Small intestine (tissue), 7 donors: ENCODE measurements at regions not wholly inside any gene's neighbourhood (a gene's known extent, or its start where the extent isn't known, plus 50 kb on each side); places are given as distances from the start of the nearest gene placed in this dataset.

Experiments
- DNase-seq, 2 donors: peaks; one replicate each; pipeline versions ENCODE4 v3.0.0 to v3.0.0-alpha.2; 2013
- FAIRE-seq: peaks from 2 replicates; lab custom pipeline; 2012; peaks lifted over from hg19 to GRCh38; lab: Jason Lieb, UNC
- H3K27ac ChIP-seq, 3 donors: one replicate each; pipeline ENCODE4 v1.5.1; 2013; ENCODE audit warnings: low read length in 2 of 3, mild to moderate bottlenecking in 2 of 3, control low read depth in 1 of 3, inconsistent platforms in 1 of 3, low read depth in 1 of 3, moderate library complexity in 1 of 3
- H3K27me3 ChIP-seq, 3 donors: one replicate each; pipeline ENCODE4 v1.6.1; 2013; ENCODE audit warnings: low read length in 3 of 3, inconsistent platforms in 1 of 3; ENCODE audit not compliant: control insufficient read depth in 3 of 3, insufficient read depth in 3 of 3
- H3K36me3 ChIP-seq, 3 donors: one replicate each; pipeline ENCODE4 v1.6.1; 2013; ENCODE audit warnings: low read length in 3 of 3, inconsistent platforms in 1 of 3, low read depth in 1 of 3, mild to moderate bottlenecking in 1 of 3, moderate library complexity in 1 of 3; ENCODE audit not compliant: control insufficient read depth in 3 of 3, insufficient read depth in 2 of 3
- H3K4me1 ChIP-seq, 3 donors: one replicate each; pipeline ENCODE4 v1.6.1; 2013; ENCODE audit warnings: low read length in 2 of 3, inconsistent platforms in 1 of 3, low read depth in 1 of 3, mild to moderate bottlenecking in 1 of 3, moderate library complexity in 1 of 3; ENCODE audit not compliant: control insufficient read depth in 3 of 3, insufficient read depth in 2 of 3
- H3K4me3 ChIP-seq, 3 donors: one replicate each; pipeline ENCODE4 v1.5.1; 2013; ENCODE audit warnings: low read length in 3 of 3, control low read depth in 1 of 3, inconsistent platforms in 1 of 3, low read depth in 1 of 3, mild to moderate bottlenecking in 1 of 3, moderate library complexity in 1 of 3
- H3K9me3 ChIP-seq, 2 donors: one replicate each; pipeline ENCODE4 v1.6.1; 2013; ENCODE audit warnings: low read depth in 1 of 2, low read length in 1 of 2; ENCODE audit not compliant: control insufficient read depth in 2 of 2, insufficient read depth in 1 of 2
- WGBS, 3 donors: extraction: QIAGEN DNeasy Blood & Tissue Kit; methylation state at CpG; one replicate each; pipeline ENCODE4 v1.1.7; 2013; 5-methylcytosine and 5-hydroxymethylcytosine counted together
- donor health status: healthy with polysubstance abuse.
- donor health status: control.
- donor health status: control.
- donor health status: Bipolar disorder and iron deficiency.
- donor health status: healthy.

- Histone ChIP-seq H3K27me3 (no peaks in the 10 kb centered on the region), H3K27ac (peak overlapping the region in 2 of 3 donors; percentile 30 to 75), H3K4me1 (no peaks in the 10 kb centered on the region), H3K36me3 (no peaks in the 10 kb centered on the region), H3K9me3 (no peaks in the 10 kb centered on the region), H3K4me3 (no peak overlapping the region)
- no peak for FAIRE-seq
- no peak for DNase-seq
- WGBS, 3 donors: 75 to 87% (median 77%) methylated on average over 4 of the region's 4 CpGs
Measured at GRCh38 chr1:184867866-184868689, 106.2 kb downstream of the NIBAN1 start.

GRCh38 chr1:184866991-184867788 lies 107.1 kb downstream of the NIBAN1 start:
- H3K4me1 ChIP-seq: no peaks in the 10 kb centered on the region
- H3K4me3 ChIP-seq: no peak overlapping the region
- no peaks in the 10 kb centered on the region for H3K9me3 ChIP-seq
- FAIRE-seq (no peak), DNase-seq (peak in 1 of 2 donors; percentile 58)
- peak overlapping the region in 2 of 3 donors; percentile 30 to 75 for H3K27ac ChIP-seq
- no peaks in the 10 kb centered on the region for H3K27me3 ChIP-seq
- 59 to 80% (median 66%) methylated on average over 6 of the region's 6 CpGs for WGBS, 3 donors
- no peaks in the 10 kb centered on the region for H3K36me3 ChIP-seq

DNA sequence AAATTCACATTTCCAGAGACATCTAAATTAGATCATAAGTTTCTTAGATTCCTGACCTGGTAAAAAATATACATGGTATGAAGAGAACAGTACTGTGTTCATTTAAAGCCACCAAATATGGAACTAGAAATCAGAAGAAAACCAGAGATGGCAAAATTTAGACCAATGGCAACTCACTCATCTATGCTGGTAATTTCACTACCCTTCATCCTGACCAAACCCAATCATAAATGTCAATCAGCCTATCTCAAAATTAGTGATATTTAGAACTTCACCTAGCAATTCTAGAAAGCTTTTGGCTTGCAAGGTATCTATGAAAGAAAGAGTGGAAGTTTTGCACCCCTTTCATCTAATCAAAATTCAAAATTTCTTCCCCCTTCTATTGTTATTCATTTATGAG lies 107.7 kb downstream of the NIBAN1 start:
- H3K36me3 ChIP-seq: no peaks in the 10 kb centered on the region
- no peaks in the 10 kb centered on the region for H3K4me1 ChIP-seq

DNA sequence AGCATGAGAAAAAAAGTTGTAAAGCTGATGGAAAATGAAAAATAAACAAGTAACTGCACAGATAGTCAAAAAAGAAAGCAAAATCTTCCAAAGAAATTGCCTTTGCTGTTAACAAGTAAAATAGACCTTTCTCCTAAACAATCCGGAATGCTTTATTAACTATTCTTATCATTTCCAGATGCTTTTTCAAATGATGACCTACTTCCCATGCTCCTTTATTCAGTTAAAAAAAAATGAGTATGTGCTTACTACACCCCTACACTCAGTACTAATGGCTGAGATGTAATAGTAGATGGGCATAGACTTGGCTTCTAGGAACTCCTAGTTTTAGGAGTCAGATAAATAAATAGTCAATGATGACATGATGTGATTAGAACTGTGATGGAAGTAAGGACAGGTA lies 108.5 kb downstream of the NIBAN1 start:
- no peak overlapping the region for H3K27ac ChIP-seq
- H3K36me3 ChIP-seq: no peaks in the 10 kb centered on the region
- H3K4me1 ChIP-seq: no peaks in the 10 kb centered on the region
- FAIRE-seq: no peak
- no peak for DNase-seq
- H3K27me3 ChIP-seq: no peaks in the 10 kb centered on the region
- H3K9me3 ChIP-seq: no peaks in the 10 kb centered on the region
- no peak overlapping the region for H3K4me3 ChIP-seq
- WGBS, 3 donors: 82 to 100% (median 89%) methylated on average over 1 of the region's 1 CpG

More for the DNA sequence above, 107.7 kb downstream of the NIBAN1 start:
- Histone ChIP-seq H3K4me3 (no peak overlapping the region), H3K9me3 (no peaks in the 10 kb centered on the region), H3K27ac (peak overlapping the region in 1 of 3 donors; percentile 4), H3K27me3 (no peaks in the 10 kb centered on the region)
- no peak for FAIRE-seq
- no peak for DNase-seq

DNA sequence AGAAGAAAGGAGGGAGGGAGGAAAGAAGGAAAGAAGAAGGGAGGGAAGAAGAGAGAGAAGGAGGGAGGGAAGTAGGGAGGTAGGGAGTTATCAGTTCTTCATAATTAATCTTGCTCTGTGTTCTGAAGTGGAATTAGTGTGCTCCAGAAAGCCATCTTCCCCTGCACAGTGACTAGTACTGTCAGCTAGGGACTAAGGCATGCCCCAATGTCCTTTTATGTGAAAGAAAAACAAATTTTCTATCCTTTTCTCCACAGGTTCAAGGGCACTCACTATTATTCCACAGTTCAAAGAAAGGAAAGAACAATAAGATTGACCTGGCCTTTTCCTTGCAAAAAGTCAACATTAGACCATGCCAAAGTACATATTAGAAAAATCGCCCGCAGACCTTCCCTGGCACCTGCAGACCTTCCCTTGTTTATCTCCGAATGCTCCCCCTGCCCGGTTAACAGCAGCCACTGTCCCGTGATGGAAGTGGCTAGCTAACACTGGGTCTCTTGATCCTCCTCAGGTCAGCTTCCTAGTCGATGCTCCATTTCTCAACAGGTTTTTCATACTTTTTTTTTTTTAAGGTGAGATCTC lies 107.2 kb upstream of the EDEM3 start:
- Histone ChIP-seq H3K27me3 (no peaks in the 10 kb centered on the region), H3K4me1 (no peaks in the 10 kb centered on the region), H3K9me3 (no peaks in the 10 kb centered on the region), H3K36me3 (no peaks in the 10 kb centered on the region), H3K4me3 (no peak overlapping the region), H3K27ac (no peak overlapping the region)
- DNase-seq (no peak), FAIRE-seq (no peak)
- 38 to 66% (median 40%) methylated on average over 6 of the region's 6 CpGs for WGBS, 3 donors

- 58 to 79% (median 61%) methylated on average over 2 of the region's 2 CpGs for WGBS, 3 donors
- Histone ChIP-seq H3K9me3 (no peaks in the 10 kb centered on the region), H3K36me3 (no peaks in the 10 kb centered on the region), H3K4me3 (no peak overlapping the region), H3K4me1 (no peaks in the 10 kb centered on the region), H3K27me3 (no peaks in the 10 kb centered on the region), H3K27ac (no peak overlapping the region)
- FAIRE-seq (no peak), DNase-seq (no peak)
Measured at GRCh38 chr1:184860985-184861754, 106.5 kb upstream of the EDEM3 start.

DNA sequence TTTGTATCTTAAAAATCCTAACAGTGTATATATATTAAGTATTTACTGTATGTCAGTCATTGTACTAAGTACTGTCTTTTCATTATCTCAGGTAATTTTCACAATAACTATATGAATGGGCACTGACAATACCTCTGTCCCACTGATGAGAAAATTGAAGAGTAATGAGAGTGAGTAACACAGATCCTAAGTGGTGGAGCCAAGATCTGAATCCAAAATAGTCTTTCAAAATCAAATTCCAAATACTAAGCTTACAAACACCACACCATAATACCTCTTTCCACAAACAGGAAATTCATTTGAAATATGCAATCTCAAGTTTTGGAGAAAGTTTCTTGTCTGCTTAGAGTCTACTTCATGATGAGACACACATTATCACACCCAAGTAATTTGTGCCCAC lies 105.9 kb upstream of the EDEM3 start:
- DNase-seq: no peak
- Histone ChIP-seq H3K9me3 (no peaks in the 10 kb centered on the region), H3K27ac (no peak overlapping the region), H3K27me3 (no peaks in the 10 kb centered on the region), H3K36me3 (no peaks in the 10 kb centered on the region), H3K4me1 (no peaks in the 10 kb centered on the region), H3K4me3 (no peak overlapping the region)
- no peak for FAIRE-seq
